T47D (cell line): ENCODE measurements at regions not wholly inside any gene's neighbourhood (a gene's known extent, or its start where the extent isn't known, plus 50 kb on each side); places are given as distances from the start of the nearest gene placed in this dataset.

Experiments used
- DNase-seq, 2 experiments: peaks; one replicate each; pipeline versions ENCODE4 v3.0.0 to v3.0.0-alpha.2; 2011 to 2012; ENCODE audit warnings: low read depth in 1 of 2, low spot score in 1 of 2
- JUND ChIP-seq: IDR thresholded peaks from 2 replicates; pipeline ENCODE4 v1.6.1; 2012; ENCODE audit warnings: low read depth
- in situ Hi-C: cut with HindIII; loops from 2 replicates; pipeline ENCODE4 v1.10.0; 2016; ENCODE audit warnings: low sequenced_read_pairs, low pct_unique_long_range_greater_than_20kb

- DNase-seq = no peak
- TF ChIP-seq JUND = no peak
These were observed 355.1 kb downstream of the HAO1 start for GRCh38 chr20:7585126-7585679.

GRCh38 chr20:7586481-7586880, 353.8 kb downstream of the HAO1 start:
- no peak for TF ChIP-seq JUND
- no peak for DNase-seq
- in situ Hi-C loops = no loop called here

More at GRCh38 chr20:7585126-7585679, 355.1 kb downstream of the HAO1 start:
- in situ Hi-C loops = no loop called here

GRCh38 chr20:7589164-7589563, 351.1 kb downstream of the HAO1 start:
- in situ Hi-C loops = no loop called here
- TF ChIP-seq JUND = no peak
- DNase-seq = no peak

- no peak for DNase-seq
These were observed 343.7 kb downstream of the HAO1 start for GRCh38 chr20:7596541-7596940.

GRCh38 chr20:7601431-7601830, 338.8 kb downstream of the HAO1 start:
- no peak for DNase-seq
- in situ Hi-C loops = no loop called here
- no peak for TF ChIP-seq JUND

More at GRCh38 chr20:7596541-7596940, 343.7 kb downstream of the HAO1 start:
- in situ Hi-C loops = no loop called here
- no peak for TF ChIP-seq JUND

- DNase-seq = no peak
- no peak for TF ChIP-seq JUND
- in situ Hi-C loops = no loop called here
These were observed 333.3 kb downstream of the HAO1 start for GRCh38 chr20:7606941-7607340.

- no peak for DNase-seq
- TF ChIP-seq JUND = no peak
- in situ Hi-C loops = no loop called here
These were observed 332.0 kb downstream of the HAO1 start for GRCh38 chr20:7608250-7608649.

GRCh38 chr20:7609251-7609650, 331.0 kb downstream of the HAO1 start:
- in situ Hi-C loops = no loop called here
- no peak for DNase-seq
- no peak for TF ChIP-seq JUND

GRCh38 chr20:7610681-7611080, 329.6 kb downstream of the HAO1 start:
- in situ Hi-C loops = no loop called here
- TF ChIP-seq JUND = no peak
- DNase-seq = no peak

GRCh38 chr20:7617797-7618196, 322.5 kb downstream of the HAO1 start:
- TF ChIP-seq JUND = no peak
- DNase-seq = no peak
- in situ Hi-C loops = no loop called here

- no peak for TF ChIP-seq JUND
- no peak for DNase-seq
- in situ Hi-C loops = no loop called here
These were observed 317.8 kb downstream of the HAO1 start for GRCh38 chr20:7622399-7622961.

GRCh38 chr20:7624886-7625285, 315.4 kb downstream of the HAO1 start:
- no peak for DNase-seq
- TF ChIP-seq JUND = no peak
- in situ Hi-C loops = no loop called here

GRCh38 chr20:7627734-7628663, 312.3 kb downstream of the HAO1 start:
- in situ Hi-C loops = no loop called here
- no peak for TF ChIP-seq JUND
- DNase-seq = no peak
